ENCODE measurements at regions not wholly inside any gene's neighbourhood (a gene's known extent, or its start where the extent isn't known, plus 50 kb on each side); places are given as distances from the start of the nearest gene placed in this dataset.

GRCh38 chr11:115996125-115996807, 492.1 kb upstream of the CADM1 start:
- H3K4me3 ChIP-seq, result no peak overlapping the region

GRCh38 chr11:115993590-115993989, 489.4 kb upstream of the CADM1 start:
- TF ChIP-seq CTCF (IDR thresholded peaks at IDR 0.05), result no peak
- Histone ChIP-seq H3K4me3 (no peak overlapping the region), H3K9me3 (no peaks in the 10 kb centered on the region), H3K27me3 (peaks cover 0 to 8% of the 10 kb centered on the region in 2 donors), H3K36me3 (no peaks in the 10 kb centered on the region), H3K27ac (no peak overlapping the region), H3K4me1 (no peaks in the 10 kb centered on the region)
- no peak for DNase-seq
- ATAC-seq, result no peak
- intact Hi-C loops (cut with DNase I), result no loop called here

More at GRCh38 chr11:115996125-115996807, 492.1 kb upstream of the CADM1 start:
- intact Hi-C loops (cut with DNase I), result no loop called here
- H3K27ac ChIP-seq, result no peak overlapping the region
- no peaks in the 10 kb centered on the region for H3K36me3 ChIP-seq
- no peak for DNase-seq
- no peak for ATAC-seq
- no peaks in the 10 kb centered on the region for H3K4me1 ChIP-seq
- no peak for TF ChIP-seq CTCF (IDR thresholded peaks at IDR 0.05)
- no peaks in the 10 kb centered on the region for H3K27me3 ChIP-seq
- no peaks in the 10 kb centered on the region for H3K9me3 ChIP-seq

GRCh38 chr11:115990004-115990447, 485.8 kb upstream of the CADM1 start:
- Histone ChIP-seq H3K4me3 (no peak overlapping the region), H3K27me3 (peaks cover 0 to 8% of the 10 kb centered on the region in 2 donors), H3K9me3 (no peaks in the 10 kb centered on the region), H3K27ac (no peak overlapping the region), H3K4me1 (no peaks in the 10 kb centered on the region), H3K36me3 (no peaks in the 10 kb centered on the region)
- ATAC-seq (peak; percentile 91), DNase-seq (peak in 1 of 4 donors; percentile 47)
- TF ChIP-seq CTCF (IDR thresholded peaks at IDR 0.05), result peak; percentile 55 to 62
- intact Hi-C loops (cut with DNase I), result no loop called here

- H3K27ac ChIP-seq, result no peak overlapping the region
- peaks cover 0 to 8% of the 10 kb centered on the region in 2 donors for H3K27me3 ChIP-seq
- no peak for DNase-seq
- no peak for ATAC-seq
- TF ChIP-seq CTCF (IDR thresholded peaks at IDR 0.05), result no peak
- no peaks in the 10 kb centered on the region for H3K36me3 ChIP-seq
- intact Hi-C loops (cut with DNase I), result no loop called here
- no peaks in the 10 kb centered on the region for H3K9me3 ChIP-seq
- H3K4me1 ChIP-seq, result no peaks in the 10 kb centered on the region
- H3K4me3 ChIP-seq, result no peak overlapping the region
Observed at GRCh38 chr11:115985896-115986295, 481.7 kb upstream of the CADM1 start.

- ATAC-seq, result no peak
- no peak for TF ChIP-seq CTCF (IDR thresholded peaks at IDR 0.05)
- Histone ChIP-seq H3K27ac (no peak overlapping the region), H3K9me3 (no peaks in the 10 kb centered on the region), H3K4me3 (no peak overlapping the region), H3K36me3 (no peaks in the 10 kb centered on the region), H3K27me3 (peaks cover 0 to 2% of the 10 kb centered on the region in 2 donors), H3K4me1 (peaks cover 0 to 6% of the 10 kb centered on the region in 2 donors)
- intact Hi-C loops (cut with DNase I), result no loop called here
- DNase-seq, result no peak
Observed at GRCh38 chr11:115984228-115984627, 480.0 kb upstream of the CADM1 start.
